ENCODE measurements at regions not wholly inside any gene's neighbourhood (a gene's known extent, or its start where the extent isn't known, plus 50 kb on each side); places are given as distances from the start of the nearest gene placed in this dataset.

- no peak overlapping the region for H3K27ac ChIP-seq
- no peaks in the 10 kb centered on the region for H3K27me3 ChIP-seq
- no peaks in the 10 kb centered on the region for H3K9me3 ChIP-seq
- no peak for TF ChIP-seq POLR2AphosphoS5 (IDR thresholded peaks at IDR 0.05)
- TF ChIP-seq, protein P1, sequence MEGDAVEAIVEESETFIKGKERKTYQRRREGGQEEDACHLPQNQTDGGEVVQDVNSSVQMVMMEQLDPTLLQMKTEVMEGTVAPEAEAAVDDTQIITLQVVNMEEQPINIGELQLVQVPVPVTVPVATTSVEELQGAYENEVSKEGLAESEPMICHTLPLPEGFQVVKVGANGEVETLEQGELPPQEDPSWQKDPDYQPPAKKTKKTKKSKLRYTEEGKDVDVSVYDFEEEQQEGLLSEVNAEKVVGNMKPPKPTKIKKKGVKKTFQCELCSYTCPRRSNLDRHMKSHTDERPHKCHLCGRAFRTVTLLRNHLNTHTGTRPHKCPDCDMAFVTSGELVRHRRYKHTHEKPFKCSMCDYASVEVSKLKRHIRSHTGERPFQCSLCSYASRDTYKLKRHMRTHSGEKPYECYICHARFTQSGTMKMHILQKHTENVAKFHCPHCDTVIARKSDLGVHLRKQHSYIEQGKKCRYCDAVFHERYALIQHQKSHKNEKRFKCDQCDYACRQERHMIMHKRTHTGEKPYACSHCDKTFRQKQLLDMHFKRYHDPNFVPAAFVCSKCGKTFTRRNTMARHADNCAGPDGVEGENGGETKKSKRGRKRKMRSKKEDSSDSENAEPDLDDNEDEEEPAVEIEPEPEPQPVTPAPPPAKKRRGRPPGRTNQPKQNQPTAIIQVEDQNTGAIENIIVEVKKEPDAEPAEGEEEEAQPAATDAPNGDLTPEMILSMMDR (IDR thresholded peaks at IDR 0.05), result no peak
- TF ChIP-seq EP300 (IDR thresholded peaks at IDR 0.05), result no peak
- no peak for TF ChIP-seq POLR2A (IDR thresholded peaks at IDR 0.05)
- no peak overlapping the region for H3K4me3 ChIP-seq
- intact Hi-C loops (cut with DNase I; ENCODE audit: low total_unique reads), result no loop called here
- H3K36me3 ChIP-seq, result no peaks in the 10 kb centered on the region
- WGBS, 5 donors, result 46 to 55% (median 49%) methylated on average over 4 of the region's 4 CpGs
- DNase-seq, result peak in 1 of 2 donors; percentile 70
- no peaks in the 10 kb centered on the region for H3K4me1 ChIP-seq
These were observed 1576.5 kb downstream of the EFNA5 start for GRCh38 chr5:106094204-106094607.

DNA sequence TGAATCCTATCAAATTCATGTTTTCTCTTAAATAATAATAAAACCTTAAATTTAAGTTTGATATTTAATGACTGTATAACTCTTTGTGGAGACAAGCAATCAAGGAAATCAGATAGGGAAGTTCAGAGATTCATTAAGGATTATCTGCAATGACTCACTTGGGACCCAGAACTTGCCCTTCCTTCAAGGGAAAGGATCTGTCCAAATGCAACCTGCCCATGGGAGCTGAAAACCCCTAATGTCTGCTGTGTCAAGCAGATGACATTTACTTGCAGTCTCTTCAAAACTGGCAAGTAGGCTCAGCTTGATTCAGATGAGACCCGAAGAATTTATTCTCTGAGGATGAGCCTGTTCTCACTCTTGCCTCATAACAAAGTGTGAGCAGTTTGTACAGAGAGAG, 1577.6 kb downstream of the EFNA5 start:
- 78 to 100% (median 96%) methylated on average over 1 of the region's 1 CpG for WGBS, 5 donors
- H3K27ac ChIP-seq, result no peak overlapping the region
- no peaks in the 10 kb centered on the region for H3K4me1 ChIP-seq
- intact Hi-C loops (cut with DNase I; ENCODE audit: low total_unique reads), result no loop called here
- no peaks in the 10 kb centered on the region for H3K9me3 ChIP-seq
- H3K27me3 ChIP-seq, result no peaks in the 10 kb centered on the region
- H3K4me3 ChIP-seq, result no peak overlapping the region
- no peaks in the 10 kb centered on the region for H3K36me3 ChIP-seq
- no peak for DNase-seq
- no peak for TF ChIP-seq POLR2AphosphoS5 (IDR thresholded peaks at IDR 0.05)
- TF ChIP-seq POLR2A (IDR thresholded peaks at IDR 0.05), result no peak
- TF ChIP-seq, protein P1 (IDR thresholded peaks at IDR 0.05), result no peak
- no peak for TF ChIP-seq EP300 (IDR thresholded peaks at IDR 0.05)

DNA sequence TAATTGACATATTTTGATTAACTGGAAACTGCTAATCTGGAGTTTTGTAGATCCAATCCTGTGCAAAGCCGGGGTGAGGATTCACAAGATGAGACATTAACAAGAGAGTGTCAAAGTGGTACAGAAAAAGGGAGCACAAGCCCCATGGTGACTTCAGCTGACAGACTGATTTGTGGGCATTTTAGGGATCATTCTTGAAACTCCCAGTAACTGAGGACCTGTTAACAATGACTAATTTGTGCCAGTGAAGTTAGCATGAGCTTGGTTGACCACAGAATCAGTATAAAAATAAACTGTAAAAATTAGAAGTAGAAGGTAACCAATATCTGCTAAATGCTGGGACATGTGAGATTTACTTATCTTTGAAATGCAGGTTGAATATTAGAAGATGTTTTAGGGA, 1578.3 kb downstream of the EFNA5 start:
- H3K4me3 ChIP-seq, result no peak overlapping the region
- intact Hi-C loops (cut with DNase I; ENCODE audit: low total_unique reads), result no loop called here
- DNase-seq, result no peak
- H3K27ac ChIP-seq, result no peak overlapping the region
- no peaks in the 10 kb centered on the region for H3K4me1 ChIP-seq
- WGBS, 5 donors, result 78 to 90% (median 83%) methylated on average over 1 of the region's 1 CpG
- no peaks in the 10 kb centered on the region for H3K9me3 ChIP-seq
- H3K27me3 ChIP-seq, result no peaks in the 10 kb centered on the region
- H3K36me3 ChIP-seq, result no peaks in the 10 kb centered on the region
- no peak for TF ChIP-seq EP300 (IDR thresholded peaks at IDR 0.05)
- TF ChIP-seq POLR2AphosphoS5 (IDR thresholded peaks at IDR 0.05), result no peak
- TF ChIP-seq, protein P1 (IDR thresholded peaks at IDR 0.05), result no peak
- no peak for TF ChIP-seq POLR2A (IDR thresholded peaks at IDR 0.05)

DNA sequence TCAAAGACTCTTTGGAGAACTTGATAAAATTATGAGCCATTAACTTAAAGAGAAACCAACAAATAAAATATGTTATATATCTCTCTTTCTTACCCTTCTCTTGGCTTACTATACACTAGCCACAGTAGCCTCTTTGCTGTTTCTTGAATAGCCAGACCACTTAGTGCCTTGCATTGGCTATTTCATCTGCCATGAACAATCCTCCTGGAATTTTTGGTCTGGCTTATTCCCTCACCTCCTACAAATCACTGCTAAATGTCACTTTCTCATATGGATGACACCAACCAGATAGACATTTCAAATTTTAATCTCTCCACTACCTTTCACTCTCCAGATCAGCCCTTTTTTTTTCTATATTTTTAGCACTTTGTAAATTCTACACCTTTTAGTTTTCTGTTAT, 1581.7 kb downstream of the EFNA5 start:
- intact Hi-C loops (cut with DNase I; ENCODE audit: low total_unique reads), result no loop called here
- no peaks in the 10 kb centered on the region for H3K36me3 ChIP-seq
- H3K4me1 ChIP-seq, result no peaks in the 10 kb centered on the region
- no peak overlapping the region for H3K4me3 ChIP-seq
- no peak for TF ChIP-seq POLR2A (IDR thresholded peaks at IDR 0.05)
- no peak for TF ChIP-seq EP300 (IDR thresholded peaks at IDR 0.05)
- TF ChIP-seq, protein P1 (IDR thresholded peaks at IDR 0.05), result no peak
- no peak overlapping the region for H3K27ac ChIP-seq
- DNase-seq, result no peak
- no peaks in the 10 kb centered on the region for H3K27me3 ChIP-seq
- H3K9me3 ChIP-seq, result no peaks in the 10 kb centered on the region

GRCh38 chr5:106088462-106088861, 1582.3 kb downstream of the EFNA5 start:
- intact Hi-C loops (cut with DNase I; ENCODE audit: low total_unique reads), result no loop called here
- Histone ChIP-seq H3K4me3 (no peak overlapping the region), H3K9me3 (no peaks in the 10 kb centered on the region), H3K27ac (no peak overlapping the region), H3K36me3 (no peaks in the 10 kb centered on the region), H3K27me3 (no peaks in the 10 kb centered on the region), H3K4me1 (no peaks in the 10 kb centered on the region)
- TF ChIP-seq EP300 (IDR thresholded peaks at IDR 0.05) (no peak), POLR2A (IDR thresholded peaks at IDR 0.05) (no peak), POLR2AphosphoS5 (IDR thresholded peaks at IDR 0.05) (no peak)
- DNase-seq, result no peak

Measured in stomach (tissue), 8 donors.